HFF-Myc (cell line): ENCODE measurements at regions not wholly inside any gene's neighbourhood (a gene's known extent, or its start where the extent isn't known, plus 50 kb on each side); places are given as distances from the start of the nearest gene placed in this dataset.

Experiments used
- DNase-seq: peaks from one replicate; pipeline ENCODE4 v3.0.0-alpha.2; 2011; ENCODE audit warnings: low read depth; ENCODE audit errors: extremely low read depth
- H3K4me3 ChIP-seq: replicated peaks from 2 replicates; pipeline ENCODE4 v1.5.1; 2011; ENCODE audit warnings: low read depth, mild to moderate bottlenecking, control low read depth, low read length
- TF ChIP-seq, protein P1 (sequence below): IDR thresholded peaks from 2 replicates; pipeline ENCODE4 v1.5.1; 2012; ENCODE audit warnings: mild to moderate bottlenecking, low read depth, low read length, control low read depth; ENCODE audit errors: missing control alignments

DNA sequence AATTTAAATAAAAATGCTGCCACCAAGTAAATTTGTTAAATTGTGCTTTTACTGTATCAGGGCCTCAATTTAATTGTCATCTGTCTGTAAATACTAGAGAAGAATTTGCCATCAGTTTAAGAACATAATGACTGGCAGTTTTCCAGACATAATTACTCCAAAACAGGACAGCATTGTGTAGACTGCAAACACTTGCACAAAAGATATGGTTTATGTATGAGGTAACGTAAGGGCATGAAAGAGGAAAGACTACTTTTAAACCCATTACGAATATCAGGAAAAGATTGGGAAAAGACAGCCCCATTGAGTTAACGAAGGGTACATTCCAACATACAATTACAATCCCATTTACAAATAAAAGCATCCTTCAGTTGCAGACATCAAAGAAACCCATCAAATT, 59.8 kb upstream of the KRR1 start:
- no peak overlapping the region for H3K4me3 ChIP-seq
- TF ChIP-seq, protein P1, sequence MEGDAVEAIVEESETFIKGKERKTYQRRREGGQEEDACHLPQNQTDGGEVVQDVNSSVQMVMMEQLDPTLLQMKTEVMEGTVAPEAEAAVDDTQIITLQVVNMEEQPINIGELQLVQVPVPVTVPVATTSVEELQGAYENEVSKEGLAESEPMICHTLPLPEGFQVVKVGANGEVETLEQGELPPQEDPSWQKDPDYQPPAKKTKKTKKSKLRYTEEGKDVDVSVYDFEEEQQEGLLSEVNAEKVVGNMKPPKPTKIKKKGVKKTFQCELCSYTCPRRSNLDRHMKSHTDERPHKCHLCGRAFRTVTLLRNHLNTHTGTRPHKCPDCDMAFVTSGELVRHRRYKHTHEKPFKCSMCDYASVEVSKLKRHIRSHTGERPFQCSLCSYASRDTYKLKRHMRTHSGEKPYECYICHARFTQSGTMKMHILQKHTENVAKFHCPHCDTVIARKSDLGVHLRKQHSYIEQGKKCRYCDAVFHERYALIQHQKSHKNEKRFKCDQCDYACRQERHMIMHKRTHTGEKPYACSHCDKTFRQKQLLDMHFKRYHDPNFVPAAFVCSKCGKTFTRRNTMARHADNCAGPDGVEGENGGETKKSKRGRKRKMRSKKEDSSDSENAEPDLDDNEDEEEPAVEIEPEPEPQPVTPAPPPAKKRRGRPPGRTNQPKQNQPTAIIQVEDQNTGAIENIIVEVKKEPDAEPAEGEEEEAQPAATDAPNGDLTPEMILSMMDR, result no peak
- no peak for DNase-seq

DNA sequence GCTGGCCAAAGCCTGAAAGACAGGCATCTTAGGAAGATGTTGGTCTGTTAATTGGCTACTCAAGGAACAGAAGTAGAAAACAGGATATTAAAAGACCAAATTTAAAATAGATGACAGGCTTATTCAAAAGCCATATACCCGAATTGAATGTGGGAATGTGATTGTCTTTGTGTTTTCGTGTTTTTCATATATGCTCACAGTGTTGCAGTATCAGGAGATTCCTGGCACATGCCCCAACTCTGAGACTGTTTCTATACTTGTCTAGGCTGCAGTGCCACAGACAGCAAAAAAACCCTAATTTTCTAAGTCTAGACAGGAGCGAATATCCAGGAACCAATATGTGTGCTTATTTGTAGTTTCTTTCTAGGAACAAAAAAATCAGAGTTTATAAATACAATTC, 57.4 kb upstream of the KRR1 start:
- no peak overlapping the region for H3K4me3 ChIP-seq
- DNase-seq, result no peak
- TF ChIP-seq, protein P1, result no peak

DNA sequence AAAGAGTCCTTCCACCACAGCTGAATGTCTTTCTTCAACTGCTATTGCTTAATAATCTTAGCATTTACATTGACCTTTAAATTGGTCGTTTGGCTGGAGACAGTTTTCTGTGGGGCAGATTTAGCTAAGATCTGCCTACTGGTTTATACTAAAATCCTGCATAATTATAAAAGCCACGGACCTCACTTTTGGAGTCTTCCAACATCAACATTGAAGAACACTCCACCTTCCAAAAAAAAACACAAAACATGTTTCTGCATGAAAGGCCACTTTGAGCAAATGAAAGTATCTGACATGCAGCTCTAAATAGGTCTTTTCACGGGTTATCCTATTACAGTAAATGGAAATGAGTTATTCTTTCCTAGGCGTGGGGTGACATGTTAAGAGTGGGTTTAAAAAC, 57.0 kb upstream of the KRR1 start:
- no peak for DNase-seq
- TF ChIP-seq, protein P1, result no peak
- H3K4me3 ChIP-seq, result no peak overlapping the region

DNA sequence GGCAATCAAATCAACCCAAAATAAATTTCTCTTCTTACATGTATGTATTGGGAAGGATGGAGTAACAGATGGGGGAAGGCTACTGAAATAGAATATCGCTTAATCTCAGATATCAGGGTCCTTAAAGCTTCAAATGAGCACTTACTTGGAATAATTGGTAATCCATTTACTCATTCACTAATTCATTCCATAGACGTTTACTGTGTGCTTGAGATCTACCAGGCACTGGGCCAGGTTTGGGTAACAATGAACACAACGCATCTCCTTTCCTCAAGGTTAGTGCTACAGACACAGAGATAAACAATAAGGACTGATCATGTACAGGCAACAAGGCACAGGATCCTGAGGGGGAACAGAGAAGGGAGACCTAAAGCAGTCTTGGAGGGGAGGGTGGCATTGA, 54.4 kb upstream of the KRR1 start:
- no peak for DNase-seq
- TF ChIP-seq, protein P1, result no peak
- H3K4me3 ChIP-seq, result no peak overlapping the region

DNA sequence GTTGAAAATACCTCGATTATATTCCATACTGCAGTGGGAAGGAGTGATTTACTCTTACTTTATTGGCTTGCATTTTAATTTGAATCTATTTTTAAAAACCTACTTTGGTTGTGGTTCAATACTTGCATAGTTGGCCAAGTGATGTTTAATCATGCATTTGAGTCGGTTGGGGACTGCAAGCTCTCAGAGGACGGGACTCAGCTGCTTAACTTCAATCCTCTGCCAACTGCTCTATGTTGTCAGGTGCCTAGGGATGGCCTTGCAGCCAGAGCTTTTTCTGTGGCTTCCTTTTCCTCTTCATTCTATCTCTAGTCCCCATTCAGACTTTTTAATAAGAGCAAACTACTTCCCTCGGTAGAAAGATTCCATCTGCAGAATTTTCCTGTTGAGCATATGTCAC, 53.4 kb upstream of the KRR1 start:
- TF ChIP-seq, protein P1, result no peak
- no peak for DNase-seq
- H3K4me3 ChIP-seq, result no peak overlapping the region

DNA sequence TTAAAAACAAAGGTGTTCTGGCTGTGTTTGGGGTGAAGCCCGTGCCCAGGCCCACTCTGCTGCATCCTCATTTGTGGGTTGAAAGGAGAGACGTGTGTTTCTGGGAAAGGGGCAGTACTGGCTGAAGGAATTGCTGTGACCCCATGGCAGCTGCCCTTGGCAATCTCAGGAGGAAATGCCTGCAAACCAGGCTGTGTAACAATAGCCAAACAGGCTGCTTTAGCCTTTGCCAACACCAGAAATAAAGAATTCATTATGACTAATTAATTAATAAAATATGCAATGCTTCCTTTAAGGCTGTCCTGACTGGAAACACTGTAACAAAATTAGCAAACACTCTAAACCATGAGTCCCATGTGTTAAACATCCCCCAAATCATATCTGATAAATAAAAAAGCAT, 53.0 kb upstream of the KRR1 start:
- TF ChIP-seq, protein P1, result no peak
- H3K4me3 ChIP-seq, result no peak overlapping the region
- DNase-seq, result no peak

DNA sequence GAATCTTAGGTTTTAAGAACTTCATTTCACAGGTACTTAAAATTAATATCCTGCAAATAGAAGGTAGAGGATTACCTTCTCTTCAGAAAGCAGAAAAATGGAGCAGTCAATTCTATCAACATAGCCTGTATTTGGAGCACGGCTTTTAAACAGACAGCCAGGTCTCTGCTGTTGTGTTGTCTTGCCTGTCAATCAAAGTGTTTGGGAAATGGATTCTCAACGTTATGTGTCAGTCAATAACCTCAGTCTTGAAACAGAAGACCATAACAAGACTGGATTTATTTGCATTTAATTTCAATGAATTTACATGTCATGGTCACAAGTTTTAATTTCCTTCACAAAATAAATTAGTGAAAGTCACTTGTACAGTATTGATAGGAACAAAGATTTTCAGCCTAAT, 51.9 kb upstream of the KRR1 start:
- no peak overlapping the region for H3K4me3 ChIP-seq
- TF ChIP-seq, protein P1, result no peak
- DNase-seq, result no peak
